ENCODE measurements at regions not wholly inside any gene's neighbourhood (a gene's known extent, or its start where the extent isn't known, plus 50 kb on each side); places are given as distances from the start of the nearest gene placed in this dataset.

DNA sequence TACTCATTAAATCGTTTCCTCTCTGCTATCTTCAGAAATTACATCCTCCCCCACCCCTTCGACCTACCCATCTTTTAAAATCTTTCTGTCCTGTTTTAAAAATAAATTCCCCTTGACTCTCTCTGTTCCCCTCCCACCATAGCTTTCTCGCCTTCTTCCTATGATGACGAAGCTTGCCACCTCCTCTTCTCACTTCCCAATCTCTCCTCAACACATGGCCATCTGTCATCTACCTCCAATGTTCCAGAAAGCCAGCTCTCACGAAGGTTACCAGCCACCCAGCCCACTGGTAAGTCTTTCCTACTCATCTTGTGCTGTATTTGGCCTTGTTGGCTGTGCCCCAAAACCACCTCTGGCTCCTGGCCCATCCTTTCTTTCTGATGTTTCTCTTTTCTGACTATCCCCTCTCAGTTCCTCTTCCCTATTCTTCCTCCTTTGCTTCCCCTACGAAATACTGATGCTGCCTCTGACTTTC, 346.3 kb downstream of the ENC1 start:
- ChIA-PET POLR2A (no interaction called here), CTCF (no interaction called here)
- H3K27me3 ChIP-seq (ENCODE audit: control insufficient read depth, insufficient read depth, low read length): no peaks in the 10 kb centered on the region
- no peak overlapping the region for H3K4me3 ChIP-seq (ENCODE audit: low read depth, low read length)
- H3K27ac ChIP-seq (ENCODE audit: low read depth, low read length): no peak overlapping the region
- no peaks in the 10 kb centered on the region for H3K9me3 ChIP-seq (ENCODE audit: control insufficient read depth, insufficient read depth, low read length)
- TF ChIP-seq, protein P1, sequence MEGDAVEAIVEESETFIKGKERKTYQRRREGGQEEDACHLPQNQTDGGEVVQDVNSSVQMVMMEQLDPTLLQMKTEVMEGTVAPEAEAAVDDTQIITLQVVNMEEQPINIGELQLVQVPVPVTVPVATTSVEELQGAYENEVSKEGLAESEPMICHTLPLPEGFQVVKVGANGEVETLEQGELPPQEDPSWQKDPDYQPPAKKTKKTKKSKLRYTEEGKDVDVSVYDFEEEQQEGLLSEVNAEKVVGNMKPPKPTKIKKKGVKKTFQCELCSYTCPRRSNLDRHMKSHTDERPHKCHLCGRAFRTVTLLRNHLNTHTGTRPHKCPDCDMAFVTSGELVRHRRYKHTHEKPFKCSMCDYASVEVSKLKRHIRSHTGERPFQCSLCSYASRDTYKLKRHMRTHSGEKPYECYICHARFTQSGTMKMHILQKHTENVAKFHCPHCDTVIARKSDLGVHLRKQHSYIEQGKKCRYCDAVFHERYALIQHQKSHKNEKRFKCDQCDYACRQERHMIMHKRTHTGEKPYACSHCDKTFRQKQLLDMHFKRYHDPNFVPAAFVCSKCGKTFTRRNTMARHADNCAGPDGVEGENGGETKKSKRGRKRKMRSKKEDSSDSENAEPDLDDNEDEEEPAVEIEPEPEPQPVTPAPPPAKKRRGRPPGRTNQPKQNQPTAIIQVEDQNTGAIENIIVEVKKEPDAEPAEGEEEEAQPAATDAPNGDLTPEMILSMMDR (IDR thresholded peaks at IDR 0.05; ENCODE audit: low read depth, low read length): no peak
- no peak for DNase-seq (ENCODE audit: low read depth, low spot score)

DNA sequence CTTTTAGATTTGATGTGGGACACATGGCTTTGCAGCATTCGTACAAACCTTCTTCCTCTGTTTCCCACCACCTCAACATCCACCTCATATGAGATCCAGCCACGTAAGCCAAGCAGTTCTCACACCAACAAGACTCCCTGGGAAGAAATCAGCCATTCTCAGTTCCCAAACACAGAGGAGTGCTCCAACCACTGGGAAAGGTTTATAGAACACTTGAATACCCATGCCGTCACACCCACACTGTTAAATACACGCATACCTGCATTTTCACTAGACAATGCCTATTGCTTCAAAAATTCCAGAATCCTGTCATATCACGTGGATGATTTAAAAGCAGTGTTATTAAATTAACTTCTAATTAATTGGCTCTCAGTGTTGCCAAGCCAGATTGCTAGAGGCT, 347.3 kb downstream of the ENC1 start:
- DNase-seq (ENCODE audit: low read depth, low spot score): no peak
- Histone ChIP-seq H3K27ac (ENCODE audit: low read depth, low read length) (no peak overlapping the region), H3K9me3 (ENCODE audit: control insufficient read depth, insufficient read depth, low read length) (no peaks in the 10 kb centered on the region), H3K4me3 (ENCODE audit: low read depth, low read length) (no peak overlapping the region), H3K27me3 (ENCODE audit: control insufficient read depth, insufficient read depth, low read length) (no peaks in the 10 kb centered on the region)
- ChIA-PET CTCF (no interaction called here), POLR2A (no interaction called here)
- TF ChIP-seq, protein P1 (IDR thresholded peaks at IDR 0.05; ENCODE audit: low read depth, low read length): no peak

DNA sequence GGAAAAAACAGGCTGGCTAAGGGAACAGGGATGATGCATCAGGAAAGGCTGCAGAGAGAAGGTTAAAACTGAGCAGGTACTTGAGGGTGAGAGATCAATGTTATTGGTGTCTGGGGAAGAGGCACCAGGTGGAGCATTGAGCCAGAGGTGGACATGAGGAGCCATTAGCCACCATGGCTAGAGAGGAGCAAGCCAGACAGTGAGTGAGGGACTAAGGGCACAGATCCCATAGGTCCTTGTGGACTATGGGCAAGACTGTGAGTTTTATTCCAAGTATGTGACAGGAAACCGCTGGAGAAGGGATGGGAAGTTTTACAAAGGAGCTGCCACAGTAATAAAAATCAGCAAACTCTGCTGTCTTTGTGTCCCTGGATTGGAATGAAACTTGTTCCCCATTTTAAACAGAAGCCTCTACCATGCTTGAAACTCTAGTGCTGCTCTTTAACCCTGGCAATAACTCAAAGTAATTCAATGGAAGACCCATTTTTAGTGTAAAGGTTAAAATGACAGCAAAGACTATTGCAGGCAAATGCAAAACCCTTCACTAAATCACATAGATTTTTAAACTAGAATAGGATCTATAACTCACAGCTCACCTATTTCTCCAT, 349.8 kb downstream of the ENC1 start:
- no peak overlapping the region for H3K27ac ChIP-seq (ENCODE audit: low read depth, low read length)
- POLR2A ChIA-PET: no interaction called here
- TF ChIP-seq, protein P1 (IDR thresholded peaks at IDR 0.05; ENCODE audit: low read depth, low read length): no peak
- H3K27me3 ChIP-seq (ENCODE audit: control insufficient read depth, insufficient read depth, low read length): peaks cover 2% of the 10 kb centered on the region
- CTCF ChIA-PET: no interaction called here
- no peak overlapping the region for H3K4me3 ChIP-seq (ENCODE audit: low read depth, low read length)
- H3K9me3 ChIP-seq (ENCODE audit: control insufficient read depth, insufficient read depth, low read length): no peaks in the 10 kb centered on the region
- no peak for DNase-seq (ENCODE audit: low read depth, low spot score)

DNA sequence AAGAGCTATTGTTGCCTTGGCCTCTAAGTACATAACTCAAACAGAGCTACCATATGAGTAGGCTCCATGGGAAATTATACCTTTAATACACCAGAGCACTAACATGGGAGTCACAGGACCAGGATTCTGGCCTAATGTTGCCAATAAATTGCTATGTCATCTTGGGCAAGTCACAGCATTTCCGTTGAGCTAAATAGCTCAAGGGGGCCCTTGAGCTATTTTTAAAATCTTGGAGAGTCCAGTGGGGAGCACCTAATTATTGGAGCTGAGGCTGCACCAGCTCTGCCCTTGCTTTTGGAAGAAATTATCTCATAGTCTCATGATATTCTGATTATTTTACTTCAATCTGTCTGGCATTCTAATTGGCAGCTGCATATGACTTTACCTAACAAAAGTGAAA, 350.8 kb downstream of the ENC1 start:
- ChIA-PET CTCF (interaction anchor here (1.3 kb wide), 1 partner anchor 9 kb away, joined by 5 read pairs; no protein-coding TSS in a partner anchor), POLR2A (interaction anchor here (1.9 kb wide), 1 partner anchor 351 kb away, joined by 5 read pairs; the partner anchor contains the start of gene ENC1)
- no peak overlapping the region for H3K4me3 ChIP-seq (ENCODE audit: low read depth, low read length)
- H3K27me3 ChIP-seq (ENCODE audit: control insufficient read depth, insufficient read depth, low read length): peaks cover 2% of the 10 kb centered on the region
- H3K27ac ChIP-seq (ENCODE audit: low read depth, low read length): no peak overlapping the region
- TF ChIP-seq, protein P1 (IDR thresholded peaks at IDR 0.05; ENCODE audit: low read depth, low read length): no peak
- no peak for DNase-seq (ENCODE audit: low read depth, low spot score)
- no peaks in the 10 kb centered on the region for H3K9me3 ChIP-seq (ENCODE audit: control insufficient read depth, insufficient read depth, low read length)

DNA sequence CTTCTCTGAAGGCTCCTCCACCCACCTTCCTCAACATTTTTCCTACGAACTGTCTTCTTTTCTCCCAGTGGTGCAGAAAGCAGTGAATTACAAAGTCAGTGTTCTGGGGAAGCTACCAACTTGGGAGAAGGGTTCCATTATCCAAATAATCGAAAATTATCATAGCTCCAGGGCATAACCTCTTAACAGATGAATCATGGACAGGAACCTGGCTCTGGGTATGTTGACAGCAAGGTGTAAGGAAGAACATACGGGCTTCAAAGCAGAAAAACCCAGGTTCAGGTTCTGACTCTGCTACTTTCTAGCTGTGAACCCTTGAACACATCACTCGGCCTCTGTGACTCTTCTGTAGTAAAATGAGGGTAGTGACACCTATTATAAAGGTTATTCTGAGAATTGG, 351.3 kb downstream of the ENC1 start:
- ChIA-PET POLR2A (interaction anchor here (1.9 kb wide), 1 partner anchor 351 kb away, joined by 5 read pairs; the partner anchor contains the start of gene ENC1), CTCF (interaction anchor here (1.2 to 1.3 kb wide), 2 partner anchors 9 to 48 kb away, joined by 3 to 5 read pairs; no protein-coding TSS in a partner anchor)
- peaks cover 2% of the 10 kb centered on the region for H3K27me3 ChIP-seq (ENCODE audit: control insufficient read depth, insufficient read depth, low read length)
- no peak for DNase-seq (ENCODE audit: low read depth, low spot score)
- H3K9me3 ChIP-seq (ENCODE audit: control insufficient read depth, insufficient read depth, low read length): no peaks in the 10 kb centered on the region
- TF ChIP-seq, protein P1 (IDR thresholded peaks at IDR 0.05; ENCODE audit: low read depth, low read length): no peak
- no peak overlapping the region for H3K4me3 ChIP-seq (ENCODE audit: low read depth, low read length)
- no peak overlapping the region for H3K27ac ChIP-seq (ENCODE audit: low read depth, low read length)
